Astrocyte (in vitro differentiated cells and primary cell): ENCODE measurements at regions not wholly inside any gene's neighbourhood (a gene's known extent, or its start where the extent isn't known, plus 50 kb on each side); places are given as distances from the start of the nearest gene placed in this dataset.

Experiments used
- DNase-seq: peaks from one replicate; pipeline ENCODE4 v3.0.0-alpha.2; 2010; ENCODE audit warnings: low read depth
- FAIRE-seq: peaks from 2 replicates; lab custom pipeline; 2011; peaks lifted over from hg19 to GRCh38; lab: Jason Lieb, UNC
- H2AFZ ChIP-seq: 2 replicates; pipeline ENCODE4 v1.6.0; 2012; ENCODE audit warnings: low read depth, low read length, inconsistent platforms
- H3K27ac ChIP-seq: 2 replicates; pipeline ENCODE4 v1.5.1; 2011; ENCODE audit warnings: low read depth, low read length, inconsistent platforms
- H3K27me3 ChIP-seq: 2 replicates; pipeline ENCODE4 v1.6.0; 2011; ENCODE audit warnings: low read length, inconsistent platforms; ENCODE audit not compliant: insufficient read depth
- H3K36me3 ChIP-seq: 2 replicates; pipeline ENCODE4 v1.5.1; 2011; ENCODE audit warnings: low read length, inconsistent platforms; ENCODE audit not compliant: insufficient read depth
- H3K4me1 ChIP-seq: 2 replicates; pipeline ENCODE4 v1.5.1; 2011; ENCODE audit warnings: low read length, inconsistent platforms; ENCODE audit not compliant: insufficient read depth
- H3K4me2 ChIP-seq: 2 replicates; pipeline ENCODE4 v1.6.0; 2012; ENCODE audit warnings: low read length, inconsistent platforms
- H3K4me3 ChIP-seq: 2 replicates; pipeline ENCODE4 v1.5.1; 2011; ENCODE audit warnings: low read depth, mild to moderate bottlenecking, low read length, inconsistent platforms; ENCODE audit not compliant: insufficient read depth
- H3K79me2 ChIP-seq: 2 replicates; pipeline ENCODE4 v1.6.0; 2012; ENCODE audit warnings: mild to moderate bottlenecking, low read length, inconsistent platforms; ENCODE audit not compliant: insufficient read depth
- H3K9ac ChIP-seq: 2 replicates; pipeline ENCODE4 v1.6.0; 2012; ENCODE audit warnings: mild to moderate bottlenecking, low read length, inconsistent platforms
- H3K9me3 ChIP-seq: 2 replicates; pipeline ENCODE4 v1.5.1; 2012; ENCODE audit warnings: low read depth, mild to moderate bottlenecking, low read length, inconsistent platforms; ENCODE audit not compliant: insufficient read depth
- H4K20me1 ChIP-seq: 2 replicates; pipeline ENCODE4 v1.6.0; 2012; ENCODE audit warnings: low read length, inconsistent platforms; ENCODE audit not compliant: insufficient read depth
- H3K27ac Mint-ChIP-seq: one replicate; pipeline ENCODE4 v1.8.0; 2021; ENCODE audit warnings: mild to moderate bottlenecking, mixed read lengths; ENCODE audit not compliant: unreplicated experiment
- H3K27me3 Mint-ChIP-seq: one replicate; pipeline ENCODE4 v1.8.0; 2021; ENCODE audit warnings: low read depth, mixed read lengths; ENCODE audit not compliant: unreplicated experiment
- H3K36me3 Mint-ChIP-seq: one replicate; pipeline ENCODE4 v1.8.0; 2021; ENCODE audit warnings: low read depth, mixed read lengths; ENCODE audit not compliant: unreplicated experiment
- H3K4me1 Mint-ChIP-seq: one replicate; pipeline ENCODE4 v1.8.0; 2021; ENCODE audit warnings: low read depth, mixed read lengths; ENCODE audit not compliant: unreplicated experiment
- H3K4me3 Mint-ChIP-seq: one replicate; pipeline ENCODE4 v1.8.0; 2021; ENCODE audit warnings: mild to moderate bottlenecking, moderate library complexity, mixed read lengths; ENCODE audit not compliant: unreplicated experiment
- H3K9me3 Mint-ChIP-seq: one replicate; pipeline ENCODE4 v1.8.0; 2021; ENCODE audit warnings: mild to moderate bottlenecking, mixed read lengths; ENCODE audit not compliant: unreplicated experiment
- EZH2 ChIP-seq: IDR thresholded peaks from 2 replicates; pipeline ENCODE4 v1.6.1; 2012; ENCODE audit warnings: mild to moderate bottlenecking, low read length, inconsistent platforms; ENCODE audit not compliant: insufficient read depth
- TF ChIP-seq, protein P1 (sequence below): IDR thresholded peaks from 2 replicates; pipeline ENCODE4 v1.5.1; 2011; ENCODE audit warnings: low read depth, mild to moderate bottlenecking, inconsistent platforms, low read length, moderate library complexity; ENCODE audit not compliant: insufficient read depth

DNA sequence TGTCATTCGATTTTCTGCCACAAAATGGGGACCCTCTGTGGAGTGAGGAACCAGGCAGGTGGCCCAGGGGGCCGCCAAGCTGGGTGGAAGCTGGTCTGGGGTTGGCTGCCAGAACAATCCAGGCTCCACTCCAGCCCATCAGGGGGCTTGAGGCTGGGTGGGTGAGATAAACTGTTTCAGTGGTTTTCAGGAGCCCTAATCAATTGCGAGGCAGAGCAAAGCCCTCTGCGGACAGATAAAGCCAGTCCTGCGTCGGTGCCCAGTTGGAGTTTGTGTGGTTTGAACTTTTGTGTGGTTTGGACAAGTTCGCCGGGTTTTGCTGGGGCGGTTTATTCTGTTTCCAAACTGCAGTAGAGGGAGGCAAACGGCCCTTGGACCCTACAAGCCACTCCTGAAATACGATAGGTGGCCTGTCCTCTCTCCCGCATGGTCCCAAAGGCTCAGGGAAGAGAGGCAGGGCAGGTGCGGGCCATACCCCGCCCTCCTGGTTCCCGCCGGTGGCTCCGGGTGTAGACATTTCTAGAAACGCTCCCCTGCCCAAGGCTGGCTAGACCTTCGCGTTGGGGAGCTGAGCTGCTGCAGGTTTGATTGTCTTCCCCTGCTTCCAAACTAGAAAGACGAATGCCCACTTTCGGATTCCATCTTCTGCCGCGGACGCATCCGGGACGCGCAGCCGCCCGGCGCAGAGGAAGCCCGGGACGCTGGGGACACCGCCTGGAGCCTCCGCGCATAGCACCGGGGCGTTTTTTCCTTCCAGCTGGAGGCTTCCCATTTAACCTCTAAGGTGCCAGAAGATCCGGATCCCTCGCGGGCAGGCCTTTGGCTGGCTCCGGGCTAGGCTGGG, 169.0 kb upstream of the BCOR start:
- peaks cover 4% of the 10 kb centered on the region for H3K4me1 Mint-ChIP-seq
- Histone ChIP-seq H3K4me2 (peak overlapping the region; percentile 84), H3K27me3 (no peaks in the 10 kb centered on the region), H2AFZ (peak overlapping the region; percentile 77), H3K9ac (peak overlapping the region; percentile 72), H3K36me3 (no peaks in the 10 kb centered on the region), H3K79me2 (no peaks in the 10 kb centered on the region), H3K4me3 (peak overlapping the region; percentile 57), H3K27ac (no peak overlapping the region), H4K20me1 (no peaks in the 10 kb centered on the region), H3K9me3 (no peaks in the 10 kb centered on the region), H3K4me1 (peaks cover 23% of the 10 kb centered on the region)
- DNase-seq (peak; percentile 36), FAIRE-seq (no peak)
- H3K27ac Mint-ChIP-seq: no peak overlapping the region
- peaks cover 13% of the 10 kb centered on the region for H3K27me3 Mint-ChIP-seq
- no peak for TF ChIP-seq EZH2
- TF ChIP-seq, protein P1, sequence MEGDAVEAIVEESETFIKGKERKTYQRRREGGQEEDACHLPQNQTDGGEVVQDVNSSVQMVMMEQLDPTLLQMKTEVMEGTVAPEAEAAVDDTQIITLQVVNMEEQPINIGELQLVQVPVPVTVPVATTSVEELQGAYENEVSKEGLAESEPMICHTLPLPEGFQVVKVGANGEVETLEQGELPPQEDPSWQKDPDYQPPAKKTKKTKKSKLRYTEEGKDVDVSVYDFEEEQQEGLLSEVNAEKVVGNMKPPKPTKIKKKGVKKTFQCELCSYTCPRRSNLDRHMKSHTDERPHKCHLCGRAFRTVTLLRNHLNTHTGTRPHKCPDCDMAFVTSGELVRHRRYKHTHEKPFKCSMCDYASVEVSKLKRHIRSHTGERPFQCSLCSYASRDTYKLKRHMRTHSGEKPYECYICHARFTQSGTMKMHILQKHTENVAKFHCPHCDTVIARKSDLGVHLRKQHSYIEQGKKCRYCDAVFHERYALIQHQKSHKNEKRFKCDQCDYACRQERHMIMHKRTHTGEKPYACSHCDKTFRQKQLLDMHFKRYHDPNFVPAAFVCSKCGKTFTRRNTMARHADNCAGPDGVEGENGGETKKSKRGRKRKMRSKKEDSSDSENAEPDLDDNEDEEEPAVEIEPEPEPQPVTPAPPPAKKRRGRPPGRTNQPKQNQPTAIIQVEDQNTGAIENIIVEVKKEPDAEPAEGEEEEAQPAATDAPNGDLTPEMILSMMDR: peak; percentile 45
- no peaks in the 10 kb centered on the region for H3K36me3 Mint-ChIP-seq
- no peaks in the 10 kb centered on the region for H3K9me3 Mint-ChIP-seq
- H3K4me3 Mint-ChIP-seq: peak overlapping the region; percentile 66

DNA sequence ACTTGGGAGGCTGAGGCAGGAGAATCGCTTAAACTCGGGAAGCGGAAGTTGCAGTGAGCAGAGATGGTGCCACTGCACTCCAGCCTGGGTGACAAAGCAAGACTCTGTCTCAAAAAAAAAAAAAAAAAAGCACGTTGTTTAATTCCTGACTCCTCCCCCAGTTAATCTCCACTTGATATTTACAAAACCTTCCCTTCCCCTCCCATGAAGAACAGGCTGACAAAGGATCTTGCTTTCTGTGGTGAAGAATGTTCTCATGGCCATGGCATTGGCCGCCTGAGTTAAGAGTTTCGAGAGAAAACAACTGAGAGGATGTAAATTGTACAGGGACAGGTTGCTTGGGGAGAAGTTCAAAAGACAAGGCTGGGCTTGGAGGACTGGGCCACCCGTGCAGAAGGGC, 168.2 kb upstream of the BCOR start:
- no peaks in the 10 kb centered on the region for H3K9me3 Mint-ChIP-seq
- no peaks in the 10 kb centered on the region for H3K36me3 Mint-ChIP-seq
- no peaks in the 10 kb centered on the region for H3K27me3 ChIP-seq
- H3K4me3 ChIP-seq: no peak overlapping the region
- DNase-seq: no peak
- H3K27ac Mint-ChIP-seq: no peak overlapping the region
- H3K4me1 Mint-ChIP-seq: peaks cover 4% of the 10 kb centered on the region
- H3K9ac ChIP-seq: no peak overlapping the region
- H3K4me3 Mint-ChIP-seq: no peak overlapping the region
- no peaks in the 10 kb centered on the region for H3K36me3 ChIP-seq
- no peak overlapping the region for H2AFZ ChIP-seq
- peak; percentile 75 for FAIRE-seq
- no peaks in the 10 kb centered on the region for H3K9me3 ChIP-seq
- peaks cover 13% of the 10 kb centered on the region for H3K27me3 Mint-ChIP-seq
- no peak for TF ChIP-seq EZH2
- TF ChIP-seq, protein P1: no peak
- H3K4me2 ChIP-seq: no peak overlapping the region
- H3K27ac ChIP-seq: no peak overlapping the region
- H3K79me2 ChIP-seq: no peaks in the 10 kb centered on the region
- H4K20me1 ChIP-seq: no peaks in the 10 kb centered on the region
- H3K4me1 ChIP-seq: peaks cover 23% of the 10 kb centered on the region

DNA sequence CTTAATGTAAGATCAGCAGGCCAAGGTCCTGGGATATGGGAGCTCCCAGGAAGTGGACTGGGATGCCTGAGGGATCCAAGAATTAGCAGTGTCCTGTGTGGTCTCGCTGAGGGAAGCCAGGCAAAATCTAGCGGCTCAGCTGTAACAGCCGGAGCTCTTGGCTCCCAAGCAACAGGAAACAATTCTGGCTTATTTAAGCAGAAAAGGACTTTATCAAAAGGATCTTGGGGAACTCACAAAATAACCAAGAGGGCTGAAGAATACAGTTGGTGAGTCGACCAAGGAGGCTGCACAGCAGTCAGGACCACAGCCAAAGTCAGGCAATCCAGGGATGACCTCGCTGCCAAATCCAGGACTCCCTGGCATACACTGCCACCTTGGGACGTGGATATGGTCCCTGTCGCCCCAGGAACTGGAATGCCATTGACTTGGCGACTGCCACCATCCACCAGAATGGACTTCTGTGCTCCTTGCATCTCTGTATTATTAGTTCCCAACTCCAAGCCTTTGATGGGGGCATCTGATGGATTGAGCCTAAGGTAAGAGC, 165.3 kb upstream of the BCOR start:
- peaks cover 9% of the 10 kb centered on the region for H3K27me3 Mint-ChIP-seq
- no peak overlapping the region for H3K4me3 Mint-ChIP-seq
- TF ChIP-seq, protein P1: no peak
- TF ChIP-seq EZH2: no peak
- no peak overlapping the region for H3K9ac ChIP-seq
- no peak overlapping the region for H3K4me3 ChIP-seq
- H4K20me1 ChIP-seq: no peaks in the 10 kb centered on the region
- no peak overlapping the region for H3K27ac ChIP-seq
- peak overlapping the region; percentile 36 for H3K4me2 ChIP-seq
- peaks cover 23% of the 10 kb centered on the region for H3K4me1 ChIP-seq
- no peaks in the 10 kb centered on the region for H3K9me3 ChIP-seq
- H3K4me1 Mint-ChIP-seq: peaks cover 4% of the 10 kb centered on the region
- no peaks in the 10 kb centered on the region for H3K27me3 ChIP-seq
- no peaks in the 10 kb centered on the region for H3K36me3 ChIP-seq
- no peaks in the 10 kb centered on the region for H3K9me3 Mint-ChIP-seq
- H2AFZ ChIP-seq: peak overlapping the region; percentile 18
- H3K27ac Mint-ChIP-seq: no peak overlapping the region
- FAIRE-seq (no peak), DNase-seq (peak; percentile 27)
- no peaks in the 10 kb centered on the region for H3K36me3 Mint-ChIP-seq
- no peaks in the 10 kb centered on the region for H3K79me2 ChIP-seq
